Erythroblast (primary cell): ENCODE measurements at regions not wholly inside any gene's neighbourhood (a gene's known extent, or its start where the extent isn't known, plus 50 kb on each side); places are given as distances from the start of the nearest gene placed in this dataset.
"Not testable (repeated sequence)": the region's sequence is repeated elsewhere in the genome, so short reads cannot be mapped to it uniquely, and the experiment has no call there.

Source experiments
- DNase-seq, 2 experiments: peaks; one replicate each; lab custom pipeline; 2025; lab: John Stamatoyannopoulos, UW
- GATA1 ChIP-seq: IDR thresholded peaks from 2 replicates; pipeline ENCODE4 v1.6.1; 2011; ENCODE audit warnings: low read depth, mild to moderate bottlenecking, control low read depth, low read length, moderate library complexity
- POLR2A ChIP-seq: IDR thresholded peaks from 2 replicates; pipeline ENCODE4 v1.6.1; 2011; ENCODE audit warnings: mild to moderate bottlenecking, low read length

- TF ChIP-seq GATA1, result no peak
- no peak for TF ChIP-seq POLR2A
- no peak for DNase-seq
Measured at GRCh38 chr3:26237036-26237682, 385.4 kb upstream of the LRRC3B start.

- not testable (repeated sequence) for DNase-seq
Measured at GRCh38 chr3:26244586-26244985, 378.0 kb upstream of the LRRC3B start.

- TF ChIP-seq POLR2A, result no peak
- no peak for TF ChIP-seq GATA1
- DNase-seq, result no peak
Measured at GRCh38 chr3:26245236-26245635, 377.3 kb upstream of the LRRC3B start.

- TF ChIP-seq POLR2A (no peak), GATA1 (no peak)
- no peak for DNase-seq
Measured at GRCh38 chr3:26246901-26247300, 375.7 kb upstream of the LRRC3B start.

GRCh38 chr3:26247712-26248111 is 374.9 kb upstream of the LRRC3B start:
- no peak for TF ChIP-seq GATA1
- no peak for TF ChIP-seq POLR2A
- DNase-seq, result no peak

- DNase-seq, result no peak
- TF ChIP-seq GATA1, result no peak
- no peak for TF ChIP-seq POLR2A
Measured at GRCh38 chr3:26252001-26252400, 370.6 kb upstream of the LRRC3B start.

GRCh38 chr3:26256224-26256623 is 366.3 kb upstream of the LRRC3B start:
- no peak for DNase-seq
- TF ChIP-seq GATA1 (no peak), POLR2A (no peak)

GRCh38 chr3:26259176-26259575 is 363.4 kb upstream of the LRRC3B start:
- TF ChIP-seq GATA1 (no peak), POLR2A (no peak)
- DNase-seq, result no peak

GRCh38 chr3:26260139-26260538 is 362.4 kb upstream of the LRRC3B start:
- TF ChIP-seq POLR2A (no peak), GATA1 (no peak)
- DNase-seq, result no peak

- DNase-seq, result no peak
- TF ChIP-seq GATA1, result no peak
Measured at GRCh38 chr3:26264708-26265107, 357.9 kb upstream of the LRRC3B start.

- no peak for DNase-seq
- TF ChIP-seq POLR2A (no peak), GATA1 (no peak)
Measured at GRCh38 chr3:26271848-26272247, 350.7 kb upstream of the LRRC3B start.

GRCh38 chr3:26273196-26273595 is 349.4 kb upstream of the LRRC3B start:
- TF ChIP-seq POLR2A (no peak), GATA1 (no peak)
- no peak for DNase-seq

GRCh38 chr3:26279091-26279490 is 343.5 kb upstream of the LRRC3B start:
- DNase-seq, result no peak
- no peak for TF ChIP-seq POLR2A
- no peak for TF ChIP-seq GATA1

- no peak for DNase-seq
- TF ChIP-seq GATA1 (no peak), POLR2A (no peak)
Measured at GRCh38 chr3:26280517-26280916, 342.1 kb upstream of the LRRC3B start.

GRCh38 chr3:26281284-26281985 is 341.1 kb upstream of the LRRC3B start:
- DNase-seq, result no peak
- TF ChIP-seq POLR2A (no peak), GATA1 (no peak)

GRCh38 chr3:26284503-26284902 is 338.1 kb upstream of the LRRC3B start:
- DNase-seq, result not testable (repeated sequence)
